PC-3 (cell line): ENCODE measurements at regions not wholly inside any gene's neighbourhood (a gene's known extent, or its start where the extent isn't known, plus 50 kb on each side); places are given as distances from the start of the nearest gene placed in this dataset.

Experiments used
- ATAC-seq: fragments of 200-7000 bp; cut with Tn5 transposase; 2 replicates; pipeline ENCODE4 v1.9.1; 2020; ENCODE audit warnings: mild to moderate bottlenecking, moderate library complexity
- BruUV-seq: library from RNA; stranded (reverse); fragments of 400-500 nt; replicated peaks from 2 replicates; lab custom pipeline; 2021; lab: Mats Ljungman, UMichigan
- CTCF ChIA-PET: fragments of 300-600 bp; sonication (Branson Sonifier 250); formaldehyde crosslinking; loops from one replicate; lab custom pipeline; 2022; ENCODE audit warnings: antibody characterized with exemption; lab: Charles Lee
- POLR2A ChIA-PET: fragments of 300-600 bp; sonication (Branson Sonifier 250); formaldehyde crosslinking; loops from one replicate; lab custom pipeline; 2022; ENCODE audit warnings: antibody characterized with exemption; ENCODE audit not compliant: unreplicated experiment; lab: Charles Lee
- DNase-seq: peaks from one replicate; pipeline ENCODE4 v3.0.0-alpha.2; 2015
- H2AFZ ChIP-seq: fragments of 300-600 bp; sonication (generic); 2 replicates; pipeline ENCODE4 v1.6.0; 2016; ENCODE audit warnings: antibody characterized with exemption, low read length
- H3F3A ChIP-seq: fragments of 300-600 bp; sonication (generic); one replicate; pipeline ENCODE4 v1.6.0; 2017; ENCODE audit warnings: antibody characterized with exemption, low read length, control low read depth, mild to moderate bottlenecking; ENCODE audit not compliant: unreplicated experiment
- H3K27ac ChIP-seq: fragments of 300-600 bp; sonication (generic); 2 replicates; pipeline ENCODE4 v1.5.1; 2016; ENCODE audit warnings: mild to moderate bottlenecking, low read length
- H3K27me3 ChIP-seq: fragments of 300-600 bp; sonication (generic); 2 replicates; pipeline ENCODE4 v1.6.1; 2016; ENCODE audit warnings: low read length, mixed read lengths
- H3K36me3 ChIP-seq: fragments of 300-600 bp; sonication (generic); 2 replicates; pipeline ENCODE4 v1.6.1; 2016; ENCODE audit warnings: low read depth, mixed run types, low read length, mixed read lengths
- H3K4me1 ChIP-seq: fragments of 300-600 bp; sonication (generic); 2 replicates; pipeline ENCODE4 v1.5.1; 2016; ENCODE audit warnings: low read length; ENCODE audit not compliant: insufficient read depth
- H3K4me2 ChIP-seq: fragments of 300-600 bp; sonication (generic); 2 replicates; pipeline ENCODE4 v1.6.0; 2016; ENCODE audit warnings: low read length
- H3K4me3 ChIP-seq: fragments of 300-600 bp; sonication (generic); 2 replicates; pipeline ENCODE4 v1.5.1; 2016; ENCODE audit warnings: mild to moderate bottlenecking, low read length, mixed read lengths
- H3K79me2 ChIP-seq: fragments of 300-600 bp; sonication (generic); 2 replicates; pipeline ENCODE4 v1.6.1; 2017; ENCODE audit warnings: low read length, mixed read lengths
- H3K9ac ChIP-seq: fragments of 300-600 bp; sonication (generic); 2 replicates; pipeline ENCODE4 v1.6.0; 2016; ENCODE audit warnings: mild to moderate bottlenecking, low read length
- H3K9me2 ChIP-seq: fragments of 300-600 bp; sonication (generic); replicated peaks from 2 replicates; pipeline ENCODE4 v1.6.1; 2016; ENCODE audit warnings: mixed run types, low read length, mixed read lengths
- H3K9me3 ChIP-seq: fragments of 300-600 bp; sonication (generic); 2 replicates; pipeline ENCODE4 v1.6.1; 2016; ENCODE audit warnings: low read length, mixed read lengths
- H4K20me1 ChIP-seq: fragments of 300-600 bp; sonication (generic); 2 replicates; pipeline ENCODE4 v1.6.1; 2016; ENCODE audit warnings: low read length, mixed read lengths
- EZH2 ChIP-seq: fragments of 300-600 bp; sonication (generic); IDR thresholded peaks from one replicate; pipeline ENCODE4 v1.6.1; 2017; ENCODE audit warnings: antibody characterized with exemption, mild to moderate bottlenecking, low read length; ENCODE audit not compliant: unreplicated experiment
- EZH2phosphoT487 ChIP-seq: fragments of 300-600 bp; sonication (generic); IDR thresholded peaks from 2 replicates; pipeline ENCODE4 v1.6.1; 2018; ENCODE audit warnings: mild to moderate bottlenecking, antibody characterized with exemption, low read length, borderline replicate concordance
- intact Hi-C: fragments of 100-400 bp; cut with micrococcal nuclease; formaldehyde crosslinking; loops from 2 replicates; pipeline ENCODE4 v1.9.0; 2023
- TF ChIP-seq, protein P1 (sequence below): fragments of 300-600 bp; sonication (generic); conservative IDR thresholded peaks from 2 replicates; pipeline ENCODE4 v1.5.1; 2017; ENCODE audit warnings: antibody characterized with exemption, low read depth, mild to moderate bottlenecking, low read length

DNA sequence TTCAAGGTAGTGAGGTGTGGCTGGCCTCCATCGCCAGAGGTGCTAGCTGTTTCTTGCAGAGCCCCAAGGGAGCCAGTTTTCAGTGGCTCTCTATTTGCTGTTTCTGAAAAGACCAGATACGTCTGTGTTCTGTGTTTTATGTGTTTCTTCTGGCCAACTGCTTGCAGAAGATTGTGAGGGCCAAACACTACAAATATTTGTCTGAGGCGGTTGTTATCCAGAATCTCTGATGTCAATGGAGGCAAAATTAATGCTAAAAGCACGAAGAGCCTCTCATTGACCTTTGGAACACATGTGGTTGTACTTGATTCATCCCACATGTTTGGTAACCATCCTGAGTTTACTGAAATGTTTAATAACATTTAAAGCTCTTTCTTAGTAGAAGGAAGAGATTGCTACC is 113.9 kb downstream of the CT47B1 start:
- Histone ChIP-seq H3K9me3 (no peaks in the 10 kb centered on the region), H3F3A (no peaks in the 10 kb centered on the region), H3K27ac (0 out of 2 replicates have a peak overlapping the region, but pooled peaks have one; percentile 21), H3K9ac (no peak overlapping the region), H3K9me2 (no peaks in the 10 kb centered on the region), H3K4me1 (peaks cover 19% of the 10 kb centered on the region), H3K27me3 (no peaks in the 10 kb centered on the region), H3K4me2 (no peak overlapping the region), H3K36me3 (no peaks in the 10 kb centered on the region), H2AFZ (no peak overlapping the region), H4K20me1 (no peaks in the 10 kb centered on the region), H3K4me3 (no peak overlapping the region), H3K79me2 (no peaks in the 10 kb centered on the region)
- ChIA-PET POLR2A (no interaction called here), CTCF (no interaction called here)
- no TSS peak for BruUV-seq
- intact Hi-C loops: no loop called here
- ATAC-seq: no peak
- DNase-seq: peak; percentile 12
- TF ChIP-seq, protein P1, sequence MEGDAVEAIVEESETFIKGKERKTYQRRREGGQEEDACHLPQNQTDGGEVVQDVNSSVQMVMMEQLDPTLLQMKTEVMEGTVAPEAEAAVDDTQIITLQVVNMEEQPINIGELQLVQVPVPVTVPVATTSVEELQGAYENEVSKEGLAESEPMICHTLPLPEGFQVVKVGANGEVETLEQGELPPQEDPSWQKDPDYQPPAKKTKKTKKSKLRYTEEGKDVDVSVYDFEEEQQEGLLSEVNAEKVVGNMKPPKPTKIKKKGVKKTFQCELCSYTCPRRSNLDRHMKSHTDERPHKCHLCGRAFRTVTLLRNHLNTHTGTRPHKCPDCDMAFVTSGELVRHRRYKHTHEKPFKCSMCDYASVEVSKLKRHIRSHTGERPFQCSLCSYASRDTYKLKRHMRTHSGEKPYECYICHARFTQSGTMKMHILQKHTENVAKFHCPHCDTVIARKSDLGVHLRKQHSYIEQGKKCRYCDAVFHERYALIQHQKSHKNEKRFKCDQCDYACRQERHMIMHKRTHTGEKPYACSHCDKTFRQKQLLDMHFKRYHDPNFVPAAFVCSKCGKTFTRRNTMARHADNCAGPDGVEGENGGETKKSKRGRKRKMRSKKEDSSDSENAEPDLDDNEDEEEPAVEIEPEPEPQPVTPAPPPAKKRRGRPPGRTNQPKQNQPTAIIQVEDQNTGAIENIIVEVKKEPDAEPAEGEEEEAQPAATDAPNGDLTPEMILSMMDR: no peak
- TF ChIP-seq EZH2: no peak
- TF ChIP-seq EZH2phosphoT487: no peak

DNA sequence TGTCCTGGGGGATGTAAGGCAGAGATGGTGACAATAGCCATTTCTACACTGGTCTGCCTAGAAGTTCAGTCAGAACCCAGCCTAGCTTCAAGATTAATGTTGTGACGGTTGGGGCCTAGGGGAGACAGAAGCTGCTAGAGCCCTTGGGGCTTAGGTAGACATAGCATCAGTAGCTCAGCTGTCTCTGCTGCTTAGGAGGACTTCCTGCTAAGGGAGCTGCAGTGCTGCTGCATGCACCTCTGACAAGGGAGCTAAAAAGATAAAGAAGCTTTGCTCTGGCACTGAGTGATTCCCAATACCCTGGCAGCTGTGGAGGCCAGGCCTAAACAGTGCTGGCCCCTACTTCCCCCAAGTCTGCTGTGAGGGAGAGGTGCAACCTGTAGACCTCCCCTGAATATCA is 116.0 kb downstream of the CT47B1 start:
- Histone ChIP-seq H3K4me3 (no peak overlapping the region), H3F3A (no peaks in the 10 kb centered on the region), H3K9me2 (no peaks in the 10 kb centered on the region), H3K9ac (no peak overlapping the region), H3K36me3 (no peaks in the 10 kb centered on the region), H3K4me2 (no peak overlapping the region), H3K79me2 (no peaks in the 10 kb centered on the region), H4K20me1 (no peaks in the 10 kb centered on the region), H3K27me3 (no peaks in the 10 kb centered on the region), H2AFZ (no peak overlapping the region), H3K27ac (no peak overlapping the region), H3K4me1 (peaks cover 19% of the 10 kb centered on the region), H3K9me3 (no peaks in the 10 kb centered on the region)
- DNase-seq (no peak), ATAC-seq (no peak)
- ChIA-PET POLR2A (no interaction called here), CTCF (no interaction called here)
- BruUV-seq: no TSS peak
- intact Hi-C loops: no loop called here
- no peak for TF ChIP-seq EZH2phosphoT487

DNA sequence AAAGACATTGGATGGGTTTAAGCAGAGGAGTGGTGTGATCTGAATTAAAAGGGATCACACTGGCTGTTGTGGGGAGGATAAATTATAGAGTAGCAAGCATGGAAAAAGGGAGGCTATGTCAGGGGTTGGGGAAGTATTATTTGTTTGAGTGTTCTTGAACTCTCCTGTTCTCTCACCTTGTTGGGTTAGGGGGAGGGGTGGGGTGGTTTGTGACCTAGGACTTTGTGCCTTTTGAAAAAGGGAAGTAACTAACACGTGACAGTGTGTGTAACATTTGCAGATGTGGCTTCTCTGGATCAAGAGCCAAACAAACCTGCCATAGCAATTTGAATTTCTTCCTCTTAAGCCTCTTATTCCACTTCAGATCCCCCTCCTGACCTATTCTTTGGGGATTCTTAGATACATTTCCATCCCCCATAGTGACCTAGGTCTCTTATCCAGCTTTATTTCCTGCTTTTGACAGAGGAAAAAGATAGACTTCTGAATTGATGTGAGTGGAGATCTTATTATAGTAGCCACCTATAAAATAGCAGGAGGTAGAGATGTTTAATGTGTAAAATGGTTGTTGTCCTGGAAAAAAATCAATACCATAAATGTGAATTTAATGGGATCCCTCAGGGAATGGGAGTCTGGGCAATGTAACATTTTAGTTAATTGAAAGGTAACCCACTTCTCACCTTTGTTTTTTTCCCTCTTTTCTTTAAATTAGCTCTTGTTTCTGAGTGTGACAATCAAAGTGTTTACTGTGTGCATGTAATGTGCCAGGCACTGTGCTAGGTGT is 120.4 kb downstream of the CT47B1 start:
- no peaks in the 10 kb centered on the region for H3K79me2 ChIP-seq
- H3K36me3 ChIP-seq: no peaks in the 10 kb centered on the region
- no peaks in the 10 kb centered on the region for H3K9me2 ChIP-seq
- BruUV-seq: no TSS peak
- H3K9me3 ChIP-seq: no peaks in the 10 kb centered on the region
- intact Hi-C loops: no loop called here
- H3K4me1 ChIP-seq: no peaks in the 10 kb centered on the region
- H4K20me1 ChIP-seq: no peaks in the 10 kb centered on the region
- no peaks in the 10 kb centered on the region for H3K27me3 ChIP-seq
- POLR2A ChIA-PET: no interaction called here
- no peak for ATAC-seq
- no peak overlapping the region for H3K4me3 ChIP-seq
- H3K27ac ChIP-seq: no peak overlapping the region
- no peak overlapping the region for H3K9ac ChIP-seq
- no peak overlapping the region for H2AFZ ChIP-seq
- DNase-seq: no peak
- TF ChIP-seq, protein P1: no peak
- TF ChIP-seq EZH2phosphoT487: no peak
- TF ChIP-seq EZH2: no peak
- H3K4me2 ChIP-seq: no peak overlapping the region
- CTCF ChIA-PET: no interaction called here
- no peaks in the 10 kb centered on the region for H3F3A ChIP-seq
